GM23248 (cell line): ENCODE measurements at regions not wholly inside any gene's neighbourhood (a gene's known extent, or its start where the extent isn't known, plus 50 kb on each side); places are given as distances from the start of the nearest gene placed in this dataset.
A peak's percentile ranks its signal among the peaks of the same experiment; 100 is the strongest.

Experiments
- DNase-seq: peaks from one replicate; pipeline ENCODE4 v3.0.0-alpha.2; 2015
- H2AFZ ChIP-seq: fragments of 200-600 bp; sonication (generic); 2 replicates; pipeline ENCODE4 v1.6.1; 2016; ENCODE audit warnings: antibody characterized with exemption
- H3F3A ChIP-seq: fragments of 200-600 bp; sonication (generic); 2 replicates; pipeline ENCODE4 v1.6.1; 2016; ENCODE audit warnings: mild to moderate bottlenecking, antibody characterized with exemption, mixed run types; ENCODE audit not compliant: insufficient read depth
- H3K27ac ChIP-seq: fragments of 200-600 bp; sonication (generic); 2 replicates; pipeline ENCODE4 v1.5.1; 2016; ENCODE audit warnings: mild to moderate bottlenecking
- H3K27me3 ChIP-seq: fragments of 200-600 bp; sonication (generic); replicated peaks from 2 replicates; pipeline ENCODE4 v1.6.1; 2016; ENCODE audit warnings: mild to moderate bottlenecking; ENCODE audit not compliant: insufficient read depth
- H3K36me3 ChIP-seq: fragments of 200-600 bp; sonication (generic); 2 replicates; pipeline ENCODE4 v1.6.1; 2016; ENCODE audit warnings: low read depth, mild to moderate bottlenecking
- H3K4me1 ChIP-seq: fragments of 200-600 bp; sonication (generic); 2 replicates; pipeline ENCODE4 v1.6.1; 2016; ENCODE audit warnings: mild to moderate bottlenecking; ENCODE audit not compliant: insufficient read depth
- H3K4me2 ChIP-seq: fragments of 200-600 bp; sonication (generic); one replicate; pipeline ENCODE4 v1.6.1; 2016; ENCODE audit warnings: mild to moderate bottlenecking; ENCODE audit not compliant: unreplicated experiment
- H3K4me3 ChIP-seq: fragments of 200-600 bp; sonication (generic); 2 replicates; pipeline ENCODE4 v1.5.1; 2016; ENCODE audit warnings: mild to moderate bottlenecking
- H3K79me2 ChIP-seq: fragments of 200-600 bp; sonication (generic); 2 replicates; pipeline ENCODE4 v1.6.1; 2016; ENCODE audit warnings: mild to moderate bottlenecking; ENCODE audit not compliant: insufficient read depth
- H3K9ac ChIP-seq: fragments of 200-600 bp; sonication (generic); 2 replicates; pipeline ENCODE4 v1.6.1; 2016; ENCODE audit warnings: mild to moderate bottlenecking
- H3K9me2 ChIP-seq: fragments of 200-600 bp; sonication (generic); 2 replicates; pipeline ENCODE4 v1.6.1; 2016; ENCODE audit warnings: mixed run types, mild to moderate bottlenecking, moderate library complexity; ENCODE audit not compliant: insufficient read depth
- H3K9me3 ChIP-seq: fragments of 200-600 bp; sonication (generic); one replicate; pipeline ENCODE4 v1.6.1; 2017; ENCODE audit warnings: low read depth
- H4K20me1 ChIP-seq: fragments of 200-600 bp; sonication (generic); 2 replicates; pipeline ENCODE4 v1.6.0; 2016; ENCODE audit not compliant: insufficient read depth
- EZH2 ChIP-seq: fragments of 200-600 bp; sonication (generic); IDR thresholded peaks from 2 replicates; pipeline ENCODE4 v1.6.1; 2018; ENCODE audit warnings: antibody characterized with exemption, mild to moderate bottlenecking; ENCODE audit not compliant: insufficient read depth, poor library complexity, severe bottlenecking
- EZH2phosphoT487 ChIP-seq: fragments of 200-600 bp; sonication (generic); IDR thresholded peaks from 2 replicates; pipeline ENCODE4 v1.6.1; 2018; ENCODE audit warnings: antibody characterized with exemption, moderate library complexity, mild to moderate bottlenecking, low read depth; ENCODE audit not compliant: insufficient read depth
- whole genome bisulfite sequencing, 2 experiments: methylation state at CpG; one replicate each; pipeline ENCODE4 v1.1.6; 2015 to 2017; ENCODE audit warnings: low lambda C conversion rate in 2 of 2, low coverage in 1 of 2; ENCODE audit errors: missing lambda C conversion rate in 2 of 2; 5-methylcytosine and 5-hydroxymethylcytosine counted together
- in situ Hi-C: fragments of 300-500 bp; cut with MboI; formaldehyde crosslinking; loops from 2 replicates; pipeline ENCODE4 v1.15.0; 2020

DNA sequence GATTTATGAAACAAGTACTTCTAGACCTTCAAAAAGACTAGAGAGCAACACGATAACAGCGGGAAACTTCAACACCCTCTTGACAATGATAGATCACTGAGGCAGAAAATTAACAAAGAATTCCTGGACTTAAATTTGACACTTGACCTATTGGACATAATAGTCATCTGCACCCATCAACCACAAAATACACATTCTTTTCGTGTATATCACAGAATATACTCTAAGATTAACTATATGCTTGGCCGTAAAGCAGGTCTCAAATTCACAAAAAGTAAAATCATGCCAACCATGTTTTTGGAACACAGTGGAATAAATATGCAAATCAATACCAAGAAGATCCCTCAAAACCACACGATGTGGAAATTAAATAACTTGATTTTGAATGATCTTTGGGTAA lies 559.4 kb downstream of the DNAH5 start:
- no peak overlapping the region for H3K27ac ChIP-seq
- H3K4me1 ChIP-seq, result no peaks in the 10 kb centered on the region
- DNase-seq, result no peak
- in situ Hi-C loops, result no loop called here
- no peaks in the 10 kb centered on the region for H3K27me3 ChIP-seq
- H3F3A ChIP-seq, result no peaks in the 10 kb centered on the region
- H4K20me1 ChIP-seq, result no peaks in the 10 kb centered on the region
- no peaks in the 10 kb centered on the region for H3K9me3 ChIP-seq
- TF ChIP-seq EZH2, result no peak
- no peak for TF ChIP-seq EZH2phosphoT487
- H3K4me3 ChIP-seq, result no peak overlapping the region
- H3K9ac ChIP-seq, result no peak overlapping the region
- H3K36me3 ChIP-seq, result no peaks in the 10 kb centered on the region
- no peaks in the 10 kb centered on the region for H3K79me2 ChIP-seq
- H3K4me2 ChIP-seq, result no peak overlapping the region
- WGBS, 2 experiments, result 49 to 51% methylated on average over 5 of the region's 5 CpGs
- no peaks in the 10 kb centered on the region for H3K9me2 ChIP-seq
- H2AFZ ChIP-seq, result no peak overlapping the region

DNA sequence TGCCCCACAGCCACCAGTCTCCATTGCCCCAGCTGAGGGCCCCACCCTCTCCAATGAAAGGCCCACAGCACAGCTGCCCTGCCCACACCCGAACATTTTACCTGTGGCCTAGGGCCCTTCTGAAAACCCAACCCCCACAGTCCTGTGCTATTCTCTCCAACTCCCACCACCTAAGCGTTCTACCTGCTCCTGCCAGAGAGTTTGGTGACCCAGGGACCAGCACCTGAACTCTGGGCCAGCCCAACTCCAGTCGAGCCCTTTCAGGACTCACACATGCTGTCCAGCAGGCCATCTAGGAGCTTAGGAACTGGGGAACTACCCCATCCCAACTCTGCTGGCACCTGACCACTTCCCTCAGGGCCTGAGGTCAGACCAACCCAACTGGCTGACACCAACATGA lies 562.3 kb downstream of the DNAH5 start:
- H3K9me2 ChIP-seq, result no peaks in the 10 kb centered on the region
- no peak for DNase-seq
- peaks cover 5% of the 10 kb centered on the region; the same call in 1 of the 2 replicates for H3K4me1 ChIP-seq
- no peaks in the 10 kb centered on the region for H4K20me1 ChIP-seq
- TF ChIP-seq EZH2 (no peak), EZH2phosphoT487 (no peak)
- H2AFZ ChIP-seq, result no peak overlapping the region
- H3K4me2 ChIP-seq, result no peak overlapping the region
- WGBS, 2 experiments, result 15 to 27% methylated on average over 3 of the region's 3 CpGs
- no peak overlapping the region for H3K27ac ChIP-seq
- H3K27me3 ChIP-seq, result no peaks in the 10 kb centered on the region
- no peaks in the 10 kb centered on the region for H3K9me3 ChIP-seq
- no peaks in the 10 kb centered on the region for H3F3A ChIP-seq
- H3K36me3 ChIP-seq, result no peaks in the 10 kb centered on the region
- no peak overlapping the region for H3K9ac ChIP-seq
- H3K79me2 ChIP-seq, result no peaks in the 10 kb centered on the region
- in situ Hi-C loops, result no loop called here
- no peak overlapping the region for H3K4me3 ChIP-seq

DNA sequence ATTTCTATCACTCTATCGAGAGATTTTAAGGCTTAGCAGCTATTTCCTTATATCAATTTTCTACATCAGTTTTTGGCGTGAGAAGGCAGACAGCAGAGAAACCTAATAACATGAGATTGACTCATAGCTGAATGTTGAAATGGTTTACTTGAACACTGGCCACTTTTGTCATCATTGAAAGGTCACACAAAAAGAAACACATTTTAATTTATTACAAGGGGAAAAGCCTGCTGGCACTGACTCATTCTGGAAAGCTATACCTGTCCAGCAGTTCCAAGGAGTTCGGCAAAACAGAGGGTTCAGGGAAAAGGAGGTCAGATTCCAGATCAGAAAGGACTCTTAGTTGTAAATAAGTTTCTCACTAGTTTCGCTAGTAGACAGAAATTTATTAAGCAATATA lies 566.4 kb downstream of the DNAH5 start:
- no peaks in the 10 kb centered on the region for H3K36me3 ChIP-seq
- H3K27me3 ChIP-seq, result no peaks in the 10 kb centered on the region
- H3K9me3 ChIP-seq, result no peaks in the 10 kb centered on the region
- no peaks in the 10 kb centered on the region for H3K79me2 ChIP-seq
- H3K4me3 ChIP-seq, result no peak overlapping the region
- WGBS, 2 experiments, result 12 to 14% methylated on average over 4 of the region's 4 CpGs
- H3F3A ChIP-seq, result no peaks in the 10 kb centered on the region
- DNase-seq, result peak; percentile 64
- no peak for TF ChIP-seq EZH2
- TF ChIP-seq EZH2phosphoT487, result no peak
- no peak overlapping the region for H2AFZ ChIP-seq
- in situ Hi-C loops, result no loop called here
- H3K4me1 ChIP-seq, result peaks cover 5% of the 10 kb centered on the region; the same call in 1 of the 2 replicates
- H3K9ac ChIP-seq, result no peak overlapping the region
- H3K27ac ChIP-seq, result no peak overlapping the region
- H3K4me2 ChIP-seq, result peak overlapping the region; percentile 51
- no peaks in the 10 kb centered on the region for H3K9me2 ChIP-seq
- H4K20me1 ChIP-seq, result no peaks in the 10 kb centered on the region

DNA sequence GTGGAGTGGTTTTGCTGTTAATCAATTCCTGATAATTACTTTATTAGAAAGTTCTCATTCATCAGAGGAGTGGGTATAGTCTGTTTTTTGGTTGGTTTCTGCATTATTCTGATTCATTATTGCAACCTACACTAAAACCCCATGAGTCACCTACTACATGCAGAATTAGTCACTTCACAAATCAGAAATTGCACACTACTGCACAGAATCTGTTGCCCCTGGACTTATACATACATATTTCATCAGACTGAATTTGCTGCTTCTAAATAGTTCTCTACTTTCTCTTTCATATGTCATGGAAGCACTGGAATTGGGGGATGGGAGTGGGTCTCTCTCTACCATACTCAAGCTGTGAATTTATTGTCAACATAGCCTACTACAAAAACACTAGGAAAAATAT lies 585.1 kb downstream of the DNAH5 start:
- peaks cover 9% of the 10 kb centered on the region; the same call in 1 of the 2 replicates for H3F3A ChIP-seq
- TF ChIP-seq EZH2phosphoT487 (no peak), EZH2 (no peak)
- H3K4me2 ChIP-seq, result peak overlapping the region; percentile 56
- no peaks in the 10 kb centered on the region for H3K9me2 ChIP-seq
- in situ Hi-C loops, result no loop called here
- H3K27me3 ChIP-seq, result no peaks in the 10 kb centered on the region
- no peaks in the 10 kb centered on the region for H3K79me2 ChIP-seq
- 0 out of 2 replicates have a peak overlapping the region, but pooled peaks have one; percentile 13 for H3K27ac ChIP-seq
- peak; percentile 86 for DNase-seq
- H4K20me1 ChIP-seq, result no peaks in the 10 kb centered on the region
- no peak overlapping the region for H2AFZ ChIP-seq
- H3K4me3 ChIP-seq, result peak overlapping the region; percentile 36; the same call in 1 of the 2 replicates
- H3K9me3 ChIP-seq, result no peaks in the 10 kb centered on the region
- no peak overlapping the region for H3K9ac ChIP-seq
- H3K36me3 ChIP-seq, result no peaks in the 10 kb centered on the region
- H3K4me1 ChIP-seq, result peaks cover 18% of the 10 kb centered on the region

DNA sequence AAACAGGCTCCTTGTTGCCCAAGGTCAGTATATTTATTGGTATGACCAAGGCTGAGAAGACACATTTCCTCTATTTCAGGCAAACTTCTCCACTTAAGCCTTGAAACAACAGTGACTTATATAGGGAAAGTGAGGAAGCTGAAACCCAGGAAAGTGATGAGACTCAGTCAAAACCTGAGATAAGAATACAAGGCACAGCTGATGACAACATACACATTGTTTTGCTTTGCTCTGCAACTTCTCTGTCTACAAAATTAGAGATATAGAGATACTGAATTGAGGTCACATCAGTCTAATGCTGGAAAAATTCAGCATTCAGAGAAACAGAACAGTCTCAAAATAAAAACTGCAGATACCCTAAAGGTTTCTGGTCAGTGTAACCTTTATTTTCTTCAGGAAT lies 586.1 kb downstream of the DNAH5 start:
- H3K9ac ChIP-seq, result no peak overlapping the region
- no peaks in the 10 kb centered on the region for H4K20me1 ChIP-seq
- peak; percentile 7 for DNase-seq
- no peaks in the 10 kb centered on the region for H3K27me3 ChIP-seq
- H3K9me3 ChIP-seq, result no peaks in the 10 kb centered on the region
- H2AFZ ChIP-seq, result peak overlapping the region; percentile 13; the same call in 1 of the 2 replicates
- in situ Hi-C loops, result no loop called here
- no peaks in the 10 kb centered on the region for H3K9me2 ChIP-seq
- H3K4me2 ChIP-seq, result peak overlapping the region; percentile 56
- peaks cover 18% of the 10 kb centered on the region for H3K4me1 ChIP-seq
- no peak overlapping the region for H3K27ac ChIP-seq
- H3F3A ChIP-seq, result peaks cover 9% of the 10 kb centered on the region; the same call in 1 of the 2 replicates
- no peaks in the 10 kb centered on the region for H3K79me2 ChIP-seq
- H3K4me3 ChIP-seq, result no peak overlapping the region
- H3K36me3 ChIP-seq, result no peaks in the 10 kb centered on the region
- TF ChIP-seq EZH2phosphoT487 (no peak), EZH2 (no peak)
